PC-9 (cell line): ENCODE measurements at regions not wholly inside any gene's neighbourhood (a gene's known extent, or its start where the extent isn't known, plus 50 kb on each side); places are given as distances from the start of the nearest gene placed in this dataset.

Source experiments
- CTCF ChIP-seq: fragments of 200-600 bp; sonication (generic); conservative IDR thresholded peaks from 2 replicates; pipeline ENCODE4 v1.6.1; 2017; ENCODE audit warnings: mixed run types, antibody characterized with exemption, mild to moderate bottlenecking, moderate library complexity
- EZH2 ChIP-seq: fragments of 200-600 bp; sonication (generic); IDR thresholded peaks from 2 replicates; pipeline ENCODE4 v1.8.0; 2017; ENCODE audit warnings: antibody characterized with exemption, low read depth

GRCh38 chr7:46622251-46622650 lies 701.2 kb upstream of the IGFBP3 start:
- TF ChIP-seq CTCF = no peak
- no peak for TF ChIP-seq EZH2
